ENCODE measurements at regions not wholly inside any gene's neighbourhood (a gene's known extent, or its start where the extent isn't known, plus 50 kb on each side); places are given as distances from the start of the nearest gene placed in this dataset.

GRCh38 chr5:112112346-112112745 lies 306.7 kb downstream of the EPB41L4A start:
- ChIA-PET CTCF (no interaction called here), POLR2A (no interaction called here)
- TF ChIP-seq CTCF (IDR thresholded peaks at IDR 0.05): no peak
- peaks cover 2% of the 10 kb centered on the region for H3K27me3 Mint-ChIP-seq
- intact Hi-C loops (cut with micrococcal nuclease): no loop called here
- H3K36me3 Mint-ChIP-seq (ENCODE audit: low read depth): no peaks in the 10 kb centered on the region
- DNase-seq (no peak), ATAC-seq (no peak)
- no peak overlapping the region for H3K4me3 Mint-ChIP-seq
- H3K4me1 Mint-ChIP-seq (ENCODE audit: low read depth): no peaks in the 10 kb centered on the region
- no peak overlapping the region for H3K27ac Mint-ChIP-seq
- H3K9me3 Mint-ChIP-seq: no peaks in the 10 kb centered on the region

- Mint-ChIP-seq H3K27ac (no peak overlapping the region), H3K4me3 (no peak overlapping the region), H3K27me3 (no peaks in the 10 kb centered on the region), H3K9me3 (no peaks in the 10 kb centered on the region), H3K4me1 (ENCODE audit: low read depth) (no peaks in the 10 kb centered on the region), H3K36me3 (ENCODE audit: low read depth) (no peaks in the 10 kb centered on the region)
- intact Hi-C loops (cut with micrococcal nuclease): no loop called here
- ATAC-seq (no peak), DNase-seq (no peak)
- TF ChIP-seq CTCF (IDR thresholded peaks at IDR 0.05): no peak
- ChIA-PET CTCF (no interaction called here), POLR2A (no interaction called here)
Measured at GRCh38 chr5:112109331-112110007, 309.6 kb downstream of the EPB41L4A start.

- POLR2A ChIA-PET: no interaction called here
- intact Hi-C loops (cut with micrococcal nuclease): no loop called here
- Mint-ChIP-seq H3K4me3 (no peak overlapping the region), H3K27me3 (no peaks in the 10 kb centered on the region), H3K27ac (no peak overlapping the region), H3K9me3 (no peaks in the 10 kb centered on the region), H3K36me3 (ENCODE audit: low read depth) (no peaks in the 10 kb centered on the region), H3K4me1 (ENCODE audit: low read depth) (no peaks in the 10 kb centered on the region)
- CTCF ChIA-PET: interaction anchor here (1.5 kb wide), 1 partner anchor 556 kb away, joined by 4 read pairs; no protein-coding TSS in a partner anchor
- DNase-seq: no peak
- no peak for TF ChIP-seq CTCF (IDR thresholded peaks at IDR 0.05)
- ATAC-seq: no peak
Measured at GRCh38 chr5:112106878-112107277, 312.2 kb downstream of the EPB41L4A start.

GRCh38 chr5:112097768-112098167 lies 321.3 kb downstream of the EPB41L4A start:
- ChIA-PET POLR2A (no interaction called here), CTCF (interaction anchor here (0.8 kb wide), 1 partner anchor 41 kb away, joined by 3 read pairs; no protein-coding TSS in a partner anchor)
- Mint-ChIP-seq H3K4me1 (ENCODE audit: low read depth) (no peaks in the 10 kb centered on the region), H3K27ac (no peak overlapping the region), H3K27me3 (no peaks in the 10 kb centered on the region), H3K4me3 (no peak overlapping the region), H3K9me3 (peaks cover 2% of the 10 kb centered on the region), H3K36me3 (ENCODE audit: low read depth) (no peaks in the 10 kb centered on the region)
- intact Hi-C loops (cut with micrococcal nuclease): no loop called here
- TF ChIP-seq CTCF (IDR thresholded peaks at IDR 0.05): no peak
- no peak for ATAC-seq
- DNase-seq: no peak

GRCh38 chr5:112087222-112087621 lies 330.2 kb upstream of the NREP start:
- CTCF ChIA-PET: no interaction called here
- Mint-ChIP-seq H3K9me3 (no peaks in the 10 kb centered on the region), H3K27me3 (peaks cover 1% of the 10 kb centered on the region), H3K4me3 (no peak overlapping the region), H3K36me3 (ENCODE audit: low read depth) (no peaks in the 10 kb centered on the region), H3K4me1 (ENCODE audit: low read depth) (no peaks in the 10 kb centered on the region), H3K27ac (no peak overlapping the region)
- intact Hi-C loops (cut with micrococcal nuclease): no loop called here
- no peak for ATAC-seq
- TF ChIP-seq CTCF (IDR thresholded peaks at IDR 0.05): no peak
- POLR2A ChIA-PET: no interaction called here
- DNase-seq: no peak
